DND-41 (cell line): ENCODE measurements at regions not wholly inside any gene's neighbourhood (a gene's known extent, or its start where the extent isn't known, plus 50 kb on each side); places are given as distances from the start of the nearest gene placed in this dataset.

ENCODE experiments used
- ATAC-seq: fragments of 200-7000 bp; cut with Tn5 transposase; 3 replicates; pipeline ENCODE4 v1.9.1; 2021; ENCODE audit warnings: low read depth; ENCODE audit not compliant: insufficient read depth
- DNase-seq: peaks from one replicate; pipeline ENCODE4 v3.0.0-alpha.2; 2020
- H2AFZ ChIP-seq: 2 replicates; pipeline ENCODE4 v1.6.0; 2012; ENCODE audit warnings: low read depth, low read length
- H3K27ac ChIP-seq: 2 replicates; pipeline ENCODE4 v1.5.1; 2012; ENCODE audit warnings: low read length, inconsistent platforms
- H3K27me3 ChIP-seq: fragments of 200-600 bp; sonication (generic); 2 replicates; pipeline ENCODE4 v1.6.0; 2012; ENCODE audit warnings: low read length, mild to moderate bottlenecking, inconsistent platforms; ENCODE audit not compliant: insufficient read depth, poor library complexity
- H3K36me3 ChIP-seq: 2 replicates; pipeline ENCODE4 v1.5.1; 2012; ENCODE audit warnings: low read length, inconsistent platforms; ENCODE audit not compliant: insufficient read depth
- H3K4me1 ChIP-seq: 2 replicates; pipeline ENCODE4 v1.5.1; 2012; ENCODE audit warnings: mild to moderate bottlenecking, low read length; ENCODE audit not compliant: insufficient read depth
- H3K4me2 ChIP-seq: 2 replicates; pipeline ENCODE4 v1.6.0; 2012; ENCODE audit warnings: mild to moderate bottlenecking, moderate library complexity, low read length, inconsistent platforms; ENCODE audit not compliant: insufficient read depth
- H3K4me3 ChIP-seq, 2 experiments: fragments of 200-600 bp in 1 of 2; shearing (Covaris generic) in 1 of 2; 2 replicates each; pipeline ENCODE4 v1.5.1; 2012 to 2016; ENCODE audit warnings: inconsistent platforms in 2 of 2, low read length in 2 of 2, mild to moderate bottlenecking in 2 of 2, low read depth in 1 of 2, moderate library complexity in 1 of 2
- H3K79me2 ChIP-seq: 2 replicates; pipeline ENCODE4 v1.6.0; 2012; ENCODE audit warnings: low read length, inconsistent platforms; ENCODE audit not compliant: insufficient read depth
- H3K9ac ChIP-seq: 2 replicates; pipeline ENCODE4 v1.6.0; 2012; ENCODE audit warnings: low read depth, mild to moderate bottlenecking, inconsistent platforms, low read length, moderate library complexity
- H3K9me3 ChIP-seq: 2 replicates; pipeline ENCODE4 v1.5.1; 2012; ENCODE audit warnings: low read length, moderate library complexity, mild to moderate bottlenecking, inconsistent platforms; ENCODE audit not compliant: insufficient read depth, severe bottlenecking
- H4K20me1 ChIP-seq: 2 replicates; pipeline ENCODE4 v1.6.0; 2012; ENCODE audit warnings: low read length; ENCODE audit not compliant: insufficient read depth
- CTCF ChIP-seq: IDR thresholded peaks from 2 replicates; pipeline ENCODE4 v1.5.1; 2012; ENCODE audit warnings: borderline replicate concordance, low read length, moderate library complexity, mild to moderate bottlenecking; ENCODE audit not compliant: poor library complexity, severe bottlenecking; ENCODE audit errors: extremely low read depth
- EZH2 ChIP-seq: IDR thresholded peaks from 3 replicates; pipeline ENCODE4 v1.6.1; 2012; ENCODE audit warnings: borderline replicate concordance, low read depth, mild to moderate bottlenecking, moderate library complexity, low read length, inconsistent platforms; ENCODE audit not compliant: severe bottlenecking

- Histone ChIP-seq H3K9ac (no peak overlapping the region), H3K79me2 (no peaks in the 10 kb centered on the region), H3K27me3 (no peaks in the 10 kb centered on the region), H2AFZ (no peak overlapping the region), H3K27ac (no peak overlapping the region), H3K4me1 (no peaks in the 10 kb centered on the region), H3K9me3 (no peaks in the 10 kb centered on the region), H3K36me3 (no peaks in the 10 kb centered on the region), H3K4me2 (no peak overlapping the region), H4K20me1 (no peaks in the 10 kb centered on the region), H3K4me3 (no peak overlapping the region)
- no peak for TF ChIP-seq CTCF
- no peak for TF ChIP-seq EZH2
- ATAC-seq (no peak), DNase-seq (no peak)
Observed at GRCh38 chr7:41847606-41848005, 144.7 kb upstream of the INHBA start.

GRCh38 chr7:41847151-41847550, 144.3 kb upstream of the INHBA start:
- H2AFZ ChIP-seq = no peak overlapping the region
- H3K4me2 ChIP-seq = no peak overlapping the region
- H3K27ac ChIP-seq = no peak overlapping the region
- TF ChIP-seq EZH2 (no peak), CTCF (no peak)
- H3K4me3 ChIP-seq = no peak overlapping the region
- no peak for ATAC-seq
- no peaks in the 10 kb centered on the region for H3K27me3 ChIP-seq
- DNase-seq = no peak
- H3K4me1 ChIP-seq = no peaks in the 10 kb centered on the region
- H4K20me1 ChIP-seq = no peaks in the 10 kb centered on the region
- H3K36me3 ChIP-seq = no peaks in the 10 kb centered on the region
- H3K9me3 ChIP-seq = no peaks in the 10 kb centered on the region
- no peak overlapping the region for H3K9ac ChIP-seq
- no peaks in the 10 kb centered on the region for H3K79me2 ChIP-seq

GRCh38 chr7:41842956-41843355, 140.1 kb upstream of the INHBA start:
- ATAC-seq = no peak
- TF ChIP-seq EZH2 = no peak
- no peak for TF ChIP-seq CTCF

GRCh38 chr7:41837916-41838315, 135.0 kb upstream of the INHBA start:
- no peak overlapping the region for H3K4me3 ChIP-seq
- no peaks in the 10 kb centered on the region for H3K79me2 ChIP-seq
- H3K9ac ChIP-seq = no peak overlapping the region
- ATAC-seq (no peak), DNase-seq (no peak)
- no peak for TF ChIP-seq EZH2
- TF ChIP-seq CTCF = no peak
- H3K9me3 ChIP-seq = no peaks in the 10 kb centered on the region
- no peak overlapping the region for H2AFZ ChIP-seq
- no peak overlapping the region for H3K4me2 ChIP-seq
- no peak overlapping the region for H3K27ac ChIP-seq
- H4K20me1 ChIP-seq = no peaks in the 10 kb centered on the region
- no peaks in the 10 kb centered on the region for H3K4me1 ChIP-seq
- H3K27me3 ChIP-seq = no peaks in the 10 kb centered on the region
- H3K36me3 ChIP-seq = no peaks in the 10 kb centered on the region

More at GRCh38 chr7:41842956-41843355, 140.1 kb upstream of the INHBA start:
- Histone ChIP-seq H4K20me1 (no peaks in the 10 kb centered on the region), H3K79me2 (no peaks in the 10 kb centered on the region), H3K9ac (no peak overlapping the region), H3K4me1 (no peaks in the 10 kb centered on the region), H3K27ac (no peak overlapping the region), H3K9me3 (no peaks in the 10 kb centered on the region), H3K27me3 (no peaks in the 10 kb centered on the region), H3K4me2 (no peak overlapping the region), H2AFZ (no peak overlapping the region), H3K36me3 (no peaks in the 10 kb centered on the region), H3K4me3 (no peak overlapping the region)
- DNase-seq = no peak
